ENCODE measurements at regions not wholly inside any gene's neighbourhood (a gene's known extent, or its start where the extent isn't known, plus 50 kb on each side); places are given as distances from the start of the nearest gene placed in this dataset.

GRCh38 chr9:13508681-13509080 lies 229.2 kb upstream of the MPDZ start:
- no peak for TF ChIP-seq CTCF (IDR thresholded peaks at IDR 0.05)
- TF ChIP-seq POLR2A (IDR thresholded peaks at IDR 0.05): no peak
